HepG2 (cell line): ENCODE measurements at regions not wholly inside any gene's neighbourhood (a gene's known extent, or its start where the extent isn't known, plus 50 kb on each side); places are given as distances from the start of the nearest gene placed in this dataset.

Experiments
- ATAC-seq: fragments of 200-7000 bp; cut with Tn5 transposase; 3 replicates; pipeline ENCODE4 v1.9.1; 2020; ENCODE audit warnings: mild to moderate bottlenecking, moderate library complexity
- BruUV-seq: library from RNA; stranded (reverse); fragments of 400-500 nt; replicated peaks from 2 replicates; lab custom pipeline; 2021; lab: Mats Ljungman, UMichigan
- CTCF ChIA-PET: fragments of 300-600 bp; formaldehyde crosslinking; extraction: SDS; loops from one replicate; lab custom pipeline; 2021; ENCODE audit warnings: low total read pairs, inconsistent platforms, low intra/inter-chr PET ratio; lab: Yijun Ruan, JAX
- POLR2A ChIA-PET: fragments of 350-600 bp; sonication (Branson Sonifier 250); formaldehyde crosslinking; loops from one replicate; lab custom pipeline; 2020; ENCODE audit warnings: antibody characterized with exemption, inconsistent platforms; lab: Yijun Ruan, JAX
- DNase-seq: peaks from one replicate; pipeline ENCODE4 v3.0.0-alpha.2; 2015; ENCODE audit warnings: low spot score
- FAIRE-seq: peaks from 3 replicates; lab custom pipeline; 2011; peaks lifted over from hg19 to GRCh38; lab: Jason Lieb, UNC
- H2AFZ ChIP-seq: one replicate; pipeline ENCODE4 v1.6.1; 2011; ENCODE audit warnings: low read length, inconsistent platforms
- H3K27ac ChIP-seq: fragments of 300-600 bp; 3 replicates; pipeline ENCODE4 v1.8.0; 2011; ENCODE audit warnings: mixed run types, mild to moderate bottlenecking, mixed read lengths, low read length, inconsistent platforms; ENCODE audit not compliant: insufficient read depth; ENCODE audit errors: extremely low read length
- H3K27me3 ChIP-seq, 2 experiments: fragments of 200-600 bp in 1 of 2; 2 replicates in 1 of 2; 3 replicates in 1 of 2; pipeline versions ENCODE4 v1.6.0 to v1.8.0; 2011; ENCODE audit warnings: low read length in 2 of 2, mild to moderate bottlenecking in 2 of 2, moderate library complexity in 2 of 2, inconsistent platforms in 1 of 2; ENCODE audit not compliant: insufficient read depth in 2 of 2, control insufficient read depth in 1 of 2
- H3K36me3 ChIP-seq, 2 experiments: fragments of 200-600 bp in 1 of 2; replicated peaks in 1 of 2; 2 replicates in 1 of 2; 3 replicates in 1 of 2; pipeline versions ENCODE4 v1.5.1 to v1.8.0; 2011; ENCODE audit warnings: low read length in 2 of 2, inconsistent platforms in 1 of 2; ENCODE audit not compliant: insufficient read depth in 2 of 2, control insufficient read depth in 1 of 2
- H3K4me1 ChIP-seq: 2 replicates; pipeline ENCODE4 v1.5.1; 2012; ENCODE audit warnings: low read length, inconsistent platforms; ENCODE audit not compliant: insufficient read depth
- H3K4me2 ChIP-seq: 2 replicates; pipeline ENCODE4 v1.6.0; 2011; ENCODE audit warnings: low read depth, low read length, inconsistent platforms
- H3K4me3 ChIP-seq, 3 experiments: fragments of 200-600 bp in 1 of 3; sonication (generic), shearing (Covaris generic) in 1 of 3; replicated peaks in 1 of 3; 2 replicates each; pipeline ENCODE4 v1.5.1; 2011 to 2016; ENCODE audit warnings: low read length in 3 of 3, inconsistent platforms in 2 of 3, low read depth in 2 of 3, mild to moderate bottlenecking in 2 of 3, control low read depth in 1 of 3, mixed read lengths in 1 of 3; ENCODE audit not compliant: insufficient read depth in 1 of 3
- H3K79me2 ChIP-seq: one replicate; pipeline ENCODE4 v1.6.1; 2011; ENCODE audit warnings: low read length, inconsistent platforms; ENCODE audit not compliant: insufficient read depth
- H3K9ac ChIP-seq: 2 replicates; pipeline ENCODE4 v1.6.0; 2011; ENCODE audit warnings: mild to moderate bottlenecking, low read depth, low read length, inconsistent platforms; ENCODE audit not compliant: insufficient read depth
- H3K9me3 ChIP-seq: 2 replicates; pipeline ENCODE4 v1.5.1; 2012; ENCODE audit warnings: mild to moderate bottlenecking, low read length
- H4K20me1 ChIP-seq: 2 replicates; pipeline ENCODE4 v1.6.0; 2011; ENCODE audit warnings: inconsistent platforms, mild to moderate bottlenecking, low read length, moderate library complexity; ENCODE audit not compliant: insufficient read depth
- ATRX ChIP-seq: sonication (generic); formaldehyde crosslinking; IDR thresholded peaks from 2 replicates; pipeline ENCODE4 v1.4.0; 2020; ENCODE audit warnings: missing genetic modification reagents, borderline replicate concordance
- FOXA3 ChIP-seq: IDR thresholded peaks from 2 replicates; pipeline ENCODE4 v1.6.1; 2016; ENCODE audit warnings: missing genetic modification reagents, missing compliant biosample characterization
- HOXA9 ChIP-seq: sonication (generic); formaldehyde crosslinking; IDR thresholded peaks from 2 replicates; pipeline ENCODE4 v1.8.1; 2022; ENCODE audit warnings: missing genetic modification reagents, mild to moderate bottlenecking, moderate library complexity, borderline replicate concordance
- KLF13 ChIP-seq: sonication (generic); formaldehyde crosslinking; IDR thresholded peaks from 2 replicates; pipeline ENCODE4 v1.4.0; 2020; ENCODE audit warnings: mild to moderate bottlenecking, missing genetic modification reagents
- KLF15 ChIP-seq: sonication (generic); formaldehyde crosslinking; IDR thresholded peaks from 2 replicates; pipeline ENCODE4 v1.8.1; 2023; ENCODE audit warnings: borderline replicate concordance, mild to moderate bottlenecking, inconsistent platforms, missing genetic modification reagents, mixed read lengths
- NFYB ChIP-seq: sonication (generic); formaldehyde crosslinking; IDR thresholded peaks from 2 replicates; pipeline ENCODE4 v1.4.0; 2020; ENCODE audit warnings: missing genetic modification reagents
- PITX1 ChIP-seq: sonication (generic); formaldehyde crosslinking; IDR thresholded peaks from 2 replicates; pipeline ENCODE4 v1.5.1; 2020; ENCODE audit warnings: mild to moderate bottlenecking, missing genetic modification reagents
- PRMT3 ChIP-seq: sonication (generic); formaldehyde crosslinking; IDR thresholded peaks from 2 replicates; pipeline ENCODE4 v1.8.1; 2022; ENCODE audit warnings: low read depth, mild to moderate bottlenecking, moderate library complexity, missing genetic modification reagents, borderline replicate concordance
- SAP130 ChIP-seq: IDR thresholded peaks from 2 replicates; pipeline ENCODE4 v1.6.1; 2016; ENCODE audit warnings: low read depth
- ZBTB1 ChIP-seq: sonication (generic); formaldehyde crosslinking; IDR thresholded peaks from 2 replicates; pipeline ENCODE4 v1.4.0; 2020; ENCODE audit warnings: missing genetic modification reagents, borderline replicate concordance
- ZNF136 ChIP-seq: sonication (generic); formaldehyde crosslinking; IDR thresholded peaks from 2 replicates; pipeline ENCODE4 v1.8.1; 2022; ENCODE audit warnings: low read depth, mild to moderate bottlenecking, moderate library complexity, missing genetic modification reagents
- ZNF253 ChIP-seq: sonication (generic); formaldehyde crosslinking; IDR thresholded peaks from 2 replicates; pipeline ENCODE4 v1.8.0; 2022; ENCODE audit warnings: mild to moderate bottlenecking, missing genetic modification reagents, borderline replicate concordance
- ZNF343 ChIP-seq: sonication (generic); formaldehyde crosslinking; IDR thresholded peaks from 2 replicates; pipeline ENCODE4 v1.4.0; 2020; ENCODE audit warnings: mild to moderate bottlenecking, missing genetic modification reagents
- ZNF530 ChIP-seq: sonication (generic); formaldehyde crosslinking; IDR thresholded peaks from 2 replicates; pipeline ENCODE4 v1.5.0; 2020; ENCODE audit warnings: low read depth, mild to moderate bottlenecking, missing genetic modification reagents
- ZSCAN29 ChIP-seq: sonication (generic); formaldehyde crosslinking; conservative IDR thresholded peaks from 2 replicates; pipeline ENCODE4 v1.4.0; 2020; ENCODE audit warnings: mild to moderate bottlenecking, missing genetic modification reagents
- ZSCAN30 ChIP-seq: sonication (generic); formaldehyde crosslinking; IDR thresholded peaks from 2 replicates; pipeline ENCODE4 v1.5.0; 2020; ENCODE audit warnings: mild to moderate bottlenecking, missing genetic modification reagents
- WGBS: methylation state at CpG from one replicate; pipeline ENCODE4 v1.1.6; 2017; ENCODE audit warnings: low lambda C conversion rate; 5-methylcytosine and 5-hydroxymethylcytosine counted together
- in situ Hi-C: cut with HindIII; loops from 2 replicates; pipeline ENCODE4 v1.10.0; 2017; ENCODE audit warnings: low pct_unique_long_range_greater_than_20kb; ENCODE audit not compliant: extremely low pct_ligation_motif_present
- intact Hi-C: fragments of 100-400 bp; cut with micrococcal nuclease; formaldehyde crosslinking; loops from one replicate; pipeline ENCODE4 v1.10.0; 2022; ENCODE audit not compliant: unreplicated experiment
- TF ChIP-seq, protein P1 (sequence below): IDR thresholded peaks from 2 replicates; pipeline ENCODE4 v1.6.1; 2012; ENCODE audit warnings: inconsistent platforms
- TF ChIP-seq, protein P2 (sequence below): sonication (generic); formaldehyde crosslinking; IDR thresholded peaks from 2 replicates; pipeline ENCODE4 v1.4.0; 2020; ENCODE audit warnings: mild to moderate bottlenecking, missing genetic modification reagents, borderline replicate concordance

DNA sequence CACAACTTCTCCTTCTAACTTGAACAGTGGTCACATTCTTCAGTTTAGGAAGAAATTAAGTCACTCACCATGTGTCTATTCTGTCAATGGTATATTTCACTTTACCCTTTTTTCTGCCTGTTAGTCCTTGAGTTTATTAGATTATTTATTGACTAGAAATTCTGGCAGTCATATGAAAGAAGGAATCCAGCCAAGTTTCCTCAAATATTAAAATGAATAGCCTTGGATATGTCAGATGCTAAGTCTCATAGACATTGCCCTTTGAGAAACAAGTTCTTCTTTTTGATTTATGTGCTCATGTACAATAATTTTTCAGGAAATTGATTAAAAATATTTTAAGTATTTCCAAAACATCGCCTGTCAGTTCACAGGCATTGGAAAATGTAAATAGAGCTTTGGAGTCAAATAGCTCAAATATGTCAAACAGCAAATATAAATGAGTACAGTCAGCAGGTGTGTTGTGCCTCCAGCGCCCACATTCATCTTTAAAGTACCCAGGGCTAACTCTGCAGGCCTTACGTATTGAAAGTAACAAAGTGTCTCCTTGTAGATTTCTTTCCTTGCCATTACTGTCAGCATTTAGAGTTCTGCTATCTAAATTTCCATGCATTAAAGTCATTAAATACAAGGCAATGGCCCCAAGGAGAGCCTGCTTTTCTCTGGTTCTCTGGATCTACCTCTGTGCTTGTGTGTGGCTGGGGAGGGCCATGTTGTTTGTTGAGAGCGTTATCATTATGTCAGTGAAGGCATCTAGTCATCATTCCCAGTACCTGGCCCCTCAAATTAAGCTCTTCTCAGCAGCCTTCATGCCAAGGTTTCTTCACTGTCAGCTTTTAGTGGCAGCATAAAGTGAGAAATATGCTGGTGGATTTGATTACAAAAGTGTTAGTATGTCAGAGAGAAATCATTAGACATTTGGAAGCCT, 76.3 kb upstream of the TRPC4 start:
- DNase-seq: no peak
- FAIRE-seq: no peak
- Histone ChIP-seq H3K9ac (no peak overlapping the region), H3K4me2 (no peak overlapping the region), H3K36me3 (no peaks in the 10 kb centered on the region), H3K4me3 (no peak overlapping the region), H3K79me2 (no peaks in the 10 kb centered on the region), H3K4me1 (no peaks in the 10 kb centered on the region), H2AFZ (no peak overlapping the region), H3K9me3 (no peaks in the 10 kb centered on the region), H3K27me3 (no peaks in the 10 kb centered on the region; a peak in 1 of 5 replicates), H4K20me1 (no peaks in the 10 kb centered on the region), H3K27ac (no peak overlapping the region)
- ATAC-seq: no peak
- CTCF ChIA-PET: no interaction called here
- POLR2A ChIA-PET: no interaction called here
- WGBS: 4% methylated on average over 4 of the region's 4 CpGs
- intact Hi-C loops (no loop called here), in situ Hi-C loops (no loop called here)
- BruUV-seq: no TSS peak
- TF ChIP-seq ZNF530 (no peak), KLF15 (CRISPR knock-in tag) (no peak), HOXA9 (no peak), ATRX (CRISPR knock-in tag) (no peak), PRMT3 (CRISPR knock-in tag) (no peak), KLF13 (no peak), ZBTB1 (no peak), ZSCAN29 (CRISPR knock-in tag) (no peak), FOXA3 (CRISPR knock-in tag) (no peak), SAP130 (CRISPR knock-in tag) (no peak), ZNF136 (CRISPR knock-in tag) (no peak), PITX1 (no peak), ZNF253 (CRISPR knock-in tag) (no peak), ZNF343 (CRISPR knock-in tag) (no peak), NFYB (no peak), ZSCAN30 (CRISPR knock-in tag) (no peak)
- TF ChIP-seq, protein P1, sequence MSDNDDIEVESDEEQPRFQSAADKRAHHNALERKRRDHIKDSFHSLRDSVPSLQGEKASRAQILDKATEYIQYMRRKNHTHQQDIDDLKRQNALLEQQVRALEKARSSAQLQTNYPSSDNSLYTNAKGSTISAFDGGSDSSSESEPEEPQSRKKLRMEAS: no peak
- TF ChIP-seq, protein P2, sequence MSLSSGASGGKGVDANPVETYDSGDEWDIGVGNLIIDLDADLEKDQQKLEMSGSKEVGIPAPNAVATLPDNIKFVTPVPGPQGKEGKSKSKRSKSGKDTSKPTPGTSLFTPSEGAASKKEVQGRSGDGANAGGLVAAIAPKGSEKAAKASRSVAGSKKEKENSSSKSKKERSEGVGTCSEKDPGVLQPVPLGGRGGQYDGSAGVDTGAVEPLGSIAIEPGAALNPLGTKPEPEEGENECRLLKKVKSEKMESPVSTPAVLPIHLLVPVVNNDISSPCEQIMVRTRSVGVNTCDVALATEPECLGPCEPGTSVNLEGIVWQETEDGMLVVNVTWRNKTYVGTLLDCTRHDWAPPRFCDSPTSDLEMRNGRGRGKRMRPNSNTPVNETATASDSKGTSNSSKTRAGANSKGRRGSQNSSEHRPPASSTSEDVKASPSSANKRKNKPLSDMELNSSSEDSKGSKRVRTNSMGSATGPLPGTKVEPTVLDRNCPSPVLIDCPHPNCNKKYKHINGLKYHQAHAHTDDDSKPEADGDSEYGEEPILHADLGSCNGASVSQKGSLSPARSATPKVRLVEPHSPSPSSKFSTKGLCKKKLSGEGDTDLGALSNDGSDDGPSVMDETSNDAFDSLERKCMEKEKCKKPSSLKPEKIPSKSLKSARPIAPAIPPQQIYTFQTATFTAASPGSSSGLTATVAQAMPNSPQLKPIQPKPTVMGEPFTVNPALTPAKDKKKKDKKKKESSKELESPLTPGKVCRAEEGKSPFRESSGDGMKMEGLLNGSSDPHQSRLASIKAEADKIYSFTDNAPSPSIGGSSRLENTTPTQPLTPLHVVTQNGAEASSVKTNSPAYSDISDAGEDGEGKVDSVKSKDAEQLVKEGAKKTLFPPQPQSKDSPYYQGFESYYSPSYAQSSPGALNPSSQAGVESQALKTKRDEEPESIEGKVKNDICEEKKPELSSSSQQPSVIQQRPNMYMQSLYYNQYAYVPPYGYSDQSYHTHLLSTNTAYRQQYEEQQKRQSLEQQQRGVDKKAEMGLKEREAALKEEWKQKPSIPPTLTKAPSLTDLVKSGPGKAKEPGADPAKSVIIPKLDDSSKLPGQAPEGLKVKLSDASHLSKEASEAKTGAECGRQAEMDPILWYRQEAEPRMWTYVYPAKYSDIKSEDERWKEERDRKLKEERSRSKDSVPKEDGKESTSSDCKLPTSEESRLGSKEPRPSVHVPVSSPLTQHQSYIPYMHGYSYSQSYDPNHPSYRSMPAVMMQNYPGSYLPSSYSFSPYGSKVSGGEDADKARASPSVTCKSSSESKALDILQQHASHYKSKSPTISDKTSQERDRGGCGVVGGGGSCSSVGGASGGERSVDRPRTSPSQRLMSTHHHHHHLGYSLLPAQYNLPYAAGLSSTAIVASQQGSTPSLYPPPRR: no peak
